Sigmoid colon (tissue), 4 donors: ENCODE measurements at regions not wholly inside any gene's neighbourhood (a gene's known extent, or its start where the extent isn't known, plus 50 kb on each side); places are given as distances from the start of the nearest gene placed in this dataset.

ENCODE experiments used
- CTCF ChIP-seq, 4 experiments: fragments of 450-650 bp in 3 of 4; fragments of 200-600 bp in 1 of 4; IDR thresholded peaks; one replicate each; pipeline ENCODE4 v1.5.1; 2016 to 2019; ENCODE audit warnings: antibody characterized with exemption in 4 of 4, mild to moderate bottlenecking in 3 of 4, moderate library complexity in 2 of 4
- EP300 ChIP-seq, 4 donors: sonication (generic); formaldehyde crosslinking; IDR thresholded peaks; one replicate each; pipeline ENCODE4 v1.6.1; 2017; ENCODE audit warnings: antibody characterized with exemption in 4 of 4
- POLR2A ChIP-seq, 2 donors: fragments of 450-650 bp; IDR thresholded peaks; one replicate each; pipeline ENCODE4 v1.6.1; 2016; ENCODE audit warnings: antibody characterized with exemption in 2 of 2, mild to moderate bottlenecking in 2 of 2, moderate library complexity in 2 of 2
- POLR2AphosphoS5 ChIP-seq, 4 donors: sonication (generic); formaldehyde crosslinking; IDR thresholded peaks; one replicate each; pipeline ENCODE4 v1.6.1; 2017; ENCODE audit warnings: antibody characterized with exemption in 4 of 4

DNA sequence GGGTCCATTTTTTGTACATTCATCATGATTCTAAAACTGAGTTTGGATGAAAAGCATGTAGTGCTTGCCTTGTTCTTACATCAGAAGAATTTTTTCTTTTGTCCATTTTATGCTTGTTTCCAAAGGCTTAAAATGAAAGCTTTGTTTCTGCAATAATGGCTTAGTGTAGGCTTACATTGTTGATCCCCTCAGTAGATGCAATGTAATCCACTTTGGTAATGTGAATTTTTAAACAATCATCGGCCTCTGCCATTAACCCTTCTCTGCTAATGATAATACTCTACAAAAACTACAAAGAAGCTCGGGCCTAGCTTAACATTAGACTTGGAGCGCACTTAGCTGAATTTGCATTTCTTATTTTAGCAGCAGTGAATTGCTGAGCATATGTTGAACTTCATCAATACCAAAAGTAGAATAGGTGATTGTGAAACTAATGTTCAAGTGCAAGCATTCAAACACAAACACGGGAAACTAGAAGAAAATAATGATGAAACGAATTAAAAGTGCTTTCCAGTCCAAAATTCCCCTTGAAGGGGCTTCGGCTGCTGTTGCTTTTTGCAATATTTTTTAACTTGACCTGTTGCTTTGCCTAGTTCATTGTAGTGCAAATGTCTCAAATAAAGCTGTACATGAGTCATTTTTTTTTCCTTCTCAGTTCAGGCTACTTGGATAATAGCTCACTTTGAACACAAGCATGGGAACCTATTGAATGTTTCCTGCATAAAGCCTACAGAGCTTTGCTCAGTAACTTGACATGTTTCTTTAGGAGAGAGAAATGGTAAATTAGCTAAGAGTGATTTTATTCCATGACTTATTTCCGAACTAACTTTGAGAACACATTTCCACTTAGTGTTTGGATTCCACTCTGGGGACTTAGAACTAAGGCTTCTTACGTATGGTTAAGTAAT, 66.5 kb downstream of the SLIT2 start:
- no peak for TF ChIP-seq POLR2A (IDR thresholded peaks at IDR 0.05)
- TF ChIP-seq CTCF (IDR thresholded peaks at IDR 0.05): no peak
- TF ChIP-seq EP300 (IDR thresholded peaks at IDR 0.05): no peak
- no peak for TF ChIP-seq POLR2AphosphoS5 (IDR thresholded peaks at IDR 0.05)
